ENCODE measurements at regions not wholly inside any gene's neighbourhood (a gene's known extent, or its start where the extent isn't known, plus 50 kb on each side); places are given as distances from the start of the nearest gene placed in this dataset.

DNA sequence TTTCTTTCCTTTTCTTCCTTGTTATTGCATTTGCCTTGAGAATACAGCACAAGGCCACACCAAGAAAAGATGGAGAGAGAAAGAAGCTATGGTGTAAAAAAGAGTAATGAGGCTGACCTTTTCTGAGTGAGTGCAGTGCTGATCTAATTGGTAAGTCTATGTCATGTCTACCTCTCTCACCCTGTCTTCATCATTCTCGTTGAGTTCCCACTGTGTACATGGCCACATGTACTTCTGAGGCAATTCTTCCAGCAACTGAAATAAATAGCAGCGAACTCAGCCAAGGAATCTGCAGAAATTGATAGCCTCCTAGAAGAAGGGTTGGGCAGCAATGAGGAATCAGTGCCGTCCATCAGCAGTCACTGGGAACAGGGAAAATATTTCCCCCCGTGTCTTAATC is 367.2 kb upstream of the SPTLC3 start:
- DNase-seq = no peak
- intact Hi-C loops (cut with DNase I) = no loop called here

DNA sequence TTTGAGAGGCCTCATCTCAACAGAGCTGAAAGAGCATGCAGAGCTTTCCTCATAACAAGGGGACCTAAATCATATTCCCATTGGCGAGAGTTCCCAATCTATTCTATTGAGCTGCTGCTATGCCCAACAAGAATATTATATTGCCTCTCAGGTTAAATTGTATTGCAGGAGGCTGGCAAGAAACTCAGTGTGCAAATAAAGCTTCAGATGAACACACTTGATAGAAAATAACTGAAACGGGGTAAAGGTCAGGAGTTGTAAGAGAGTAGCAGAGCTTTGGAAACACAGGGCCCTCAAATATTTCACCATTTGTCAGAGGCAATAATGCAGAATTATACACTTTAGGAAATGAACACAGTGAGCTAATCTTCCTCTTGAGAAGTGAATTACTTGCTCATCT is 364.3 kb upstream of the SPTLC3 start:
- H3K9me3 ChIP-seq = no peaks in the 10 kb centered on the region
- intact Hi-C loops (cut with DNase I) = no loop called here
- H3K27ac ChIP-seq = no peak overlapping the region
- ATAC-seq (no peak), DNase-seq (no peak)
- H3K4me3 ChIP-seq = no peak overlapping the region
- no peaks in the 10 kb centered on the region for H3K4me1 ChIP-seq
- TF ChIP-seq, protein P1, sequence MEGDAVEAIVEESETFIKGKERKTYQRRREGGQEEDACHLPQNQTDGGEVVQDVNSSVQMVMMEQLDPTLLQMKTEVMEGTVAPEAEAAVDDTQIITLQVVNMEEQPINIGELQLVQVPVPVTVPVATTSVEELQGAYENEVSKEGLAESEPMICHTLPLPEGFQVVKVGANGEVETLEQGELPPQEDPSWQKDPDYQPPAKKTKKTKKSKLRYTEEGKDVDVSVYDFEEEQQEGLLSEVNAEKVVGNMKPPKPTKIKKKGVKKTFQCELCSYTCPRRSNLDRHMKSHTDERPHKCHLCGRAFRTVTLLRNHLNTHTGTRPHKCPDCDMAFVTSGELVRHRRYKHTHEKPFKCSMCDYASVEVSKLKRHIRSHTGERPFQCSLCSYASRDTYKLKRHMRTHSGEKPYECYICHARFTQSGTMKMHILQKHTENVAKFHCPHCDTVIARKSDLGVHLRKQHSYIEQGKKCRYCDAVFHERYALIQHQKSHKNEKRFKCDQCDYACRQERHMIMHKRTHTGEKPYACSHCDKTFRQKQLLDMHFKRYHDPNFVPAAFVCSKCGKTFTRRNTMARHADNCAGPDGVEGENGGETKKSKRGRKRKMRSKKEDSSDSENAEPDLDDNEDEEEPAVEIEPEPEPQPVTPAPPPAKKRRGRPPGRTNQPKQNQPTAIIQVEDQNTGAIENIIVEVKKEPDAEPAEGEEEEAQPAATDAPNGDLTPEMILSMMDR (IDR thresholded peaks at IDR 0.05) = no peak
- H3K36me3 ChIP-seq = no peaks in the 10 kb centered on the region
- H3K27me3 ChIP-seq = no peaks in the 10 kb centered on the region

More for the DNA sequence above, 367.2 kb upstream of the SPTLC3 start:
- TF ChIP-seq, protein P1 (IDR thresholded peaks at IDR 0.05) = no peak
- Histone ChIP-seq H3K4me3 (no peak overlapping the region), H3K27ac (no peak overlapping the region), H3K4me1 (no peaks in the 10 kb centered on the region), H3K27me3 (no peaks in the 10 kb centered on the region), H3K36me3 (no peaks in the 10 kb centered on the region), H3K9me3 (no peaks in the 10 kb centered on the region)
- no peak for ATAC-seq

DNA sequence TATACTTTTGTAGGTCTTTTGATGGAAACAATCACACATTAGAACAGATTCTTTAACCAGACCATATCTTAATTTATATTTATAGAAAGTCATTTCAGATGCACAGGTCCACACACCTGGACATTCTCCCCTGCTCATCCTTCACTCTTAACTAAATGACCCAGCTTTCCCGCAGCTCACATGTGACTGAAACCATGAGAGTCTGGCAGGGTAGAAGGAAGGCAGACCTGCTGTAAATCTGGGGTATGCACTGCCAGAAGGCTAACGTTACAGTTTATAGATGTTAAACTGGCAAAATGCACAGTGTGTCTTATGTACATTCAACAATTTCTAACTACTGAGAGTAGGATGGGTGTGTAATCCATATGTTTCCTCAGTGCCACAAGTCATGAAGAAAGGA is 359.5 kb upstream of the SPTLC3 start:
- ATAC-seq = no peak
- no peaks in the 10 kb centered on the region for H3K27me3 ChIP-seq
- H3K36me3 ChIP-seq = no peaks in the 10 kb centered on the region
- intact Hi-C loops (cut with DNase I) = no loop called here
- H3K27ac ChIP-seq = no peak overlapping the region
- H3K4me3 ChIP-seq = no peak overlapping the region
- TF ChIP-seq, protein P1 (IDR thresholded peaks at IDR 0.05) = no peak
- no peak for DNase-seq
- no peaks in the 10 kb centered on the region for H3K9me3 ChIP-seq
- no peaks in the 10 kb centered on the region for H3K4me1 ChIP-seq

DNA sequence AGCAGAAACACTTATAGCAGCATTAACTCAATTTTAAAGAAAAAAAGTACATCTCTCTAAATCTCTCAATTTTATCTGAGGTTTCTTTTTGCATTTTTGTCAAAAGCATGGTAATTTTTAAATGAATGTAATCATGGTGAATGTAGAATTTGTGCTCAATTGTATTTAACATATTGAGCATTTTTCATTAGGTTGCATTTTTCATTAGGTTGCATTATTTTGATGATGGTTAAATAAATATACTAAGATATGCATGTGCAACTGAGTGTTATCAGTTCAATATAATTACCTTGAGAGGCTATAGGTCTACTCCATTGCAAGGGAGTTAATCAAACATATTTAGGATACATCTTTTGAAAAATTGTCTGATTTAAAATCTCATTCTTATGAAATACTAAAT is 355.1 kb upstream of the SPTLC3 start:
- TF ChIP-seq, protein P1 (IDR thresholded peaks at IDR 0.05) = no peak
- DNase-seq = no peak
- intact Hi-C loops (cut with DNase I) = no loop called here
- no peak for ATAC-seq
- Histone ChIP-seq H3K9me3 (no peaks in the 10 kb centered on the region), H3K4me1 (no peaks in the 10 kb centered on the region), H3K27me3 (no peaks in the 10 kb centered on the region), H3K4me3 (no peak overlapping the region), H3K36me3 (no peaks in the 10 kb centered on the region), H3K27ac (no peak overlapping the region)

DNA sequence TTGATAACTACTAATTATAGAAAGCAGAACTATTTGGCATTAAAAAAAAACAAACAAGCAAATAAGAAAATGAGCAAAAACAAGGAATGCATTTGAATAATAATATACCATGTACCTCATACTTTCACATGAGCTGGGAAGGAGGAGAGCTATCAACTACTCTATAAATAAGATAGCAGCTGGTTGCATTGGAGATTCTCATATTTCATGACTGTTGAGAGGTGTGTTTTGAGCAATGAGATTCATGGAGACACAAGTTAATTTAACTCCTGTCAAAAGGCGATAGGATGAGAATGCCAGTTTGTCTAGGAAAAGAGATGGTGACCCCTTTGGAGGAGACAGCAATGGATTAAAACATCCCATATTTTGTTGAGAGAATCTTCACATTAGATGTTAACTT is 348.8 kb upstream of the SPTLC3 start:
- DNase-seq (no peak), ATAC-seq (no peak)
- Histone ChIP-seq H3K27me3 (no peaks in the 10 kb centered on the region), H3K4me3 (no peak overlapping the region), H3K27ac (no peak overlapping the region), H3K36me3 (no peaks in the 10 kb centered on the region), H3K4me1 (no peaks in the 10 kb centered on the region), H3K9me3 (no peaks in the 10 kb centered on the region)
- intact Hi-C loops (cut with DNase I) = no loop called here
- TF ChIP-seq, protein P1 (IDR thresholded peaks at IDR 0.05) = no peak

DNA sequence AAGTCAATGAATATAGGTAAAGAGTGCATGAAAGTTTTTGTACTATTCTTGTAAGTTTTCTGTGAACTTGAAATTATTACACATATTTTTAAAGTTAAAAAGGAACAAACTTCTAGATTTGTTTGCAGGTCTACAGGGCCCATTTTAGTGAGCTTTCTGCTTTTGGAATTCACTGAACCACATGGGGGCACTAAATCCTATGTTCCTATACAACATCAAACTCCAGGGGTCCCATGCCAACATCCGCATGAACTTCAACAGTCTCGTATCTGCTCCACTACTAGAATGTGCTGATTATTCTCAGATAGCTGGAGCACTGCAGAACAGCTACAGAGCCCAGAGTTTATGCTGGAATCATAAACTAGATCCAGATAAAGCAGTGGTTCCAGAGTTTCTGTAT is 347.9 kb upstream of the SPTLC3 start:
- no peak for ATAC-seq
- Histone ChIP-seq H3K4me3 (no peak overlapping the region), H3K27ac (no peak overlapping the region)

More for the DNA sequence above, 347.9 kb upstream of the SPTLC3 start:
- no peak for DNase-seq
- Histone ChIP-seq H3K9me3 (no peaks in the 10 kb centered on the region), H3K27me3 (no peaks in the 10 kb centered on the region), H3K36me3 (no peaks in the 10 kb centered on the region), H3K4me1 (no peaks in the 10 kb centered on the region)
- TF ChIP-seq, protein P1 (IDR thresholded peaks at IDR 0.05) = no peak
- intact Hi-C loops (cut with DNase I) = no loop called here
